GM12878 (cell line): ENCODE measurements at regions not wholly inside any gene's neighbourhood (a gene's known extent, or its start where the extent isn't known, plus 50 kb on each side); places are given as distances from the start of the nearest gene placed in this dataset.

Experiments
- EGR1 ChIP-seq, 2 experiments: IDR thresholded peaks; 1 replicate in 1 of 2; 2 replicates in 1 of 2; pipeline ENCODE4 v1.6.1; 2011 to 2012; ENCODE audit warnings: low read depth in 2 of 2, low read length in 2 of 2, borderline replicate concordance in 1 of 2, mild to moderate bottlenecking in 1 of 2, moderate library complexity in 1 of 2
- NRF1 ChIP-seq: conservative IDR thresholded peaks from 2 replicates; pipeline ENCODE4 v1.6.1; 2011; ENCODE audit warnings: mild to moderate bottlenecking, low read depth, low read length, improper control_type of control experiment
- POLR2A ChIP-seq: IDR thresholded peaks from 2 replicates; pipeline ENCODE4 v1.6.1; 2011; ENCODE audit warnings: low read depth, mild to moderate bottlenecking, low read length
- POLR2AphosphoS5 ChIP-seq: IDR thresholded peaks from 2 replicates; pipeline ENCODE4 v1.6.1; 2011; ENCODE audit warnings: mild to moderate bottlenecking, low read length, inconsistent platforms
- RAD21 ChIP-seq: IDR thresholded peaks from 2 replicates; pipeline ENCODE4 v1.6.1; 2011; ENCODE audit warnings: mild to moderate bottlenecking, low read depth, low read length, moderate library complexity; ENCODE audit not compliant: insufficient read depth
- SIX5 ChIP-seq: IDR thresholded peaks from 2 replicates; pipeline ENCODE4 v1.6.1; 2011; ENCODE audit warnings: mild to moderate bottlenecking, low read depth, low read length, moderate library complexity; ENCODE audit not compliant: severe bottlenecking
- TCF7 ChIP-seq: IDR thresholded peaks from 2 replicates; pipeline ENCODE4 v1.6.1; 2014; ENCODE audit warnings: antibody characterized with exemption, borderline replicate concordance
- TF ChIP-seq, protein P1 (sequence below): fragments of 450-650 bp; IDR thresholded peaks from 2 replicates; pipeline ENCODE4 v1.6.1; 2016; ENCODE audit warnings: mild to moderate bottlenecking
- TF ChIP-seq, protein P2 (sequence below): IDR thresholded peaks from 2 replicates; pipeline ENCODE4 v1.6.1; 2011; ENCODE audit warnings: low read depth, mild to moderate bottlenecking, low read length, moderate library complexity, borderline replicate concordance; ENCODE audit errors: extremely low read depth
- TF ChIP-seq, protein P3 (sequence below), 3 experiments: IDR thresholded peaks in 2 of 3; conservative IDR thresholded peaks in 1 of 3; 2 replicates each; pipeline ENCODE4 v1.5.1; 2011; ENCODE audit warnings: low read depth in 3 of 3, low read length in 3 of 3, mild to moderate bottlenecking in 3 of 3, control low read depth in 2 of 3, moderate library complexity in 2 of 3, inconsistent platforms in 1 of 3, mixed read lengths in 1 of 3; ENCODE audit not compliant: control insufficient read depth in 2 of 3, insufficient read depth in 1 of 3; ENCODE audit errors: extremely low read depth in 1 of 3
- TF ChIP-seq, protein P4 (sequence below): fragments of 450-650 bp; IDR thresholded peaks from 2 replicates; pipeline ENCODE4 v1.6.1; 2017; ENCODE audit warnings: mild to moderate bottlenecking, moderate library complexity

DNA sequence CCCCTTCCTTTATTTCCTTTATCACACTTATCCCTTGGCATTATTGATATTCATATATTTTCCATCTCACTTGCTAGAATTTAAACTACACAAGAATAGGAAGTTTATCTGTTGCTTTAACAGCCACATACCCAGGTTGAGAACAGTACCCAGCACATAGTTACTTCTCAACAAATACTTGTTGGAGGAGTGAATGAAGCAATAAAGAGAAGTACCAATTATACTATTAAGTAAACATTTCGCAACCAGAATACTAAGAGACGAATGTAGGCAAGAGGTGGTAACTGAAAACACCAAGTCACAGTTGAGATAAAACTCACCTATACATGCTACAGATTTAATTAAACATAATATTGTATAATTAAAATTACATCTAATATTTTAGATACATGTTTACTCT, 110.9 kb downstream of the FSCB start:
- no peak for TF ChIP-seq NRF1
- TF ChIP-seq, protein P1, sequence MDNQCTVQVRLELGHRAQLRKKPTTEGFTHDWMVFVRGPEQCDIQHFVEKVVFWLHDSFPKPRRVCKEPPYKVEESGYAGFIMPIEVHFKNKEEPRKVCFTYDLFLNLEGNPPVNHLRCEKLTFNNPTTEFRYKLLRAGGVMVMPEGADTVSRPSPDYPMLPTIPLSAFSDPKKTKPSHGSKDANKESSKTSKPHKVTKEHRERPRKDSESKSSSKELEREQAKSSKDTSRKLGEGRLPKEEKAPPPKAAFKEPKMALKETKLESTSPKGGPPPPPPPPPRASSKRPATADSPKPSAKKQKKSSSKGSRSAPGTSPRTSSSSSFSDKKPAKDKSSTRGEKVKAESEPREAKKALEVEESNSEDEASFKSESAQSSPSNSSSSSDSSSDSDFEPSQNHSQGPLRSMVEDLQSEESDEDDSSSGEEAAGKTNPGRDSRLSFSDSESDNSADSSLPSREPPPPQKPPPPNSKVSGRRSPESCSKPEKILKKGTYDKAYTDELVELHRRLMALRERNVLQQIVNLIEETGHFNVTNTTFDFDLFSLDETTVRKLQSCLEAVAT, result no peak
- no peak for TF ChIP-seq POLR2AphosphoS5
- TF ChIP-seq, protein P2, sequence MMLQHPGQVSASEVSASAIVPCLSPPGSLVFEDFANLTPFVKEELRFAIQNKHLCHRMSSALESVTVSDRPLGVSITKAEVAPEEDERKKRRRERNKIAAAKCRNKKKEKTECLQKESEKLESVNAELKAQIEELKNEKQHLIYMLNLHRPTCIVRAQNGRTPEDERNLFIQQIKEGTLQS, result no peak
- TF ChIP-seq, protein P3, sequence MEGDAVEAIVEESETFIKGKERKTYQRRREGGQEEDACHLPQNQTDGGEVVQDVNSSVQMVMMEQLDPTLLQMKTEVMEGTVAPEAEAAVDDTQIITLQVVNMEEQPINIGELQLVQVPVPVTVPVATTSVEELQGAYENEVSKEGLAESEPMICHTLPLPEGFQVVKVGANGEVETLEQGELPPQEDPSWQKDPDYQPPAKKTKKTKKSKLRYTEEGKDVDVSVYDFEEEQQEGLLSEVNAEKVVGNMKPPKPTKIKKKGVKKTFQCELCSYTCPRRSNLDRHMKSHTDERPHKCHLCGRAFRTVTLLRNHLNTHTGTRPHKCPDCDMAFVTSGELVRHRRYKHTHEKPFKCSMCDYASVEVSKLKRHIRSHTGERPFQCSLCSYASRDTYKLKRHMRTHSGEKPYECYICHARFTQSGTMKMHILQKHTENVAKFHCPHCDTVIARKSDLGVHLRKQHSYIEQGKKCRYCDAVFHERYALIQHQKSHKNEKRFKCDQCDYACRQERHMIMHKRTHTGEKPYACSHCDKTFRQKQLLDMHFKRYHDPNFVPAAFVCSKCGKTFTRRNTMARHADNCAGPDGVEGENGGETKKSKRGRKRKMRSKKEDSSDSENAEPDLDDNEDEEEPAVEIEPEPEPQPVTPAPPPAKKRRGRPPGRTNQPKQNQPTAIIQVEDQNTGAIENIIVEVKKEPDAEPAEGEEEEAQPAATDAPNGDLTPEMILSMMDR (IDR thresholded peaks at IDR 0.05 in 2 of 3, conservative IDR thresholded peaks at IDR 0.05 in 1 of 3; ENCODE audit: control insufficient read depth in 2 of 3, extremely low read depth in 1 of 3, insufficient read depth in 1 of 3, low read depth in 3 of 3, low read length in 3 of 3), result no peak
- no peak for TF ChIP-seq POLR2A
- TF ChIP-seq EGR1 (IDR thresholded peaks at IDR 0.05; ENCODE audit: borderline replicate concordance in 1 of 2, low read depth in 2 of 2, low read length in 2 of 2), result no peak
- TF ChIP-seq, protein P4, sequence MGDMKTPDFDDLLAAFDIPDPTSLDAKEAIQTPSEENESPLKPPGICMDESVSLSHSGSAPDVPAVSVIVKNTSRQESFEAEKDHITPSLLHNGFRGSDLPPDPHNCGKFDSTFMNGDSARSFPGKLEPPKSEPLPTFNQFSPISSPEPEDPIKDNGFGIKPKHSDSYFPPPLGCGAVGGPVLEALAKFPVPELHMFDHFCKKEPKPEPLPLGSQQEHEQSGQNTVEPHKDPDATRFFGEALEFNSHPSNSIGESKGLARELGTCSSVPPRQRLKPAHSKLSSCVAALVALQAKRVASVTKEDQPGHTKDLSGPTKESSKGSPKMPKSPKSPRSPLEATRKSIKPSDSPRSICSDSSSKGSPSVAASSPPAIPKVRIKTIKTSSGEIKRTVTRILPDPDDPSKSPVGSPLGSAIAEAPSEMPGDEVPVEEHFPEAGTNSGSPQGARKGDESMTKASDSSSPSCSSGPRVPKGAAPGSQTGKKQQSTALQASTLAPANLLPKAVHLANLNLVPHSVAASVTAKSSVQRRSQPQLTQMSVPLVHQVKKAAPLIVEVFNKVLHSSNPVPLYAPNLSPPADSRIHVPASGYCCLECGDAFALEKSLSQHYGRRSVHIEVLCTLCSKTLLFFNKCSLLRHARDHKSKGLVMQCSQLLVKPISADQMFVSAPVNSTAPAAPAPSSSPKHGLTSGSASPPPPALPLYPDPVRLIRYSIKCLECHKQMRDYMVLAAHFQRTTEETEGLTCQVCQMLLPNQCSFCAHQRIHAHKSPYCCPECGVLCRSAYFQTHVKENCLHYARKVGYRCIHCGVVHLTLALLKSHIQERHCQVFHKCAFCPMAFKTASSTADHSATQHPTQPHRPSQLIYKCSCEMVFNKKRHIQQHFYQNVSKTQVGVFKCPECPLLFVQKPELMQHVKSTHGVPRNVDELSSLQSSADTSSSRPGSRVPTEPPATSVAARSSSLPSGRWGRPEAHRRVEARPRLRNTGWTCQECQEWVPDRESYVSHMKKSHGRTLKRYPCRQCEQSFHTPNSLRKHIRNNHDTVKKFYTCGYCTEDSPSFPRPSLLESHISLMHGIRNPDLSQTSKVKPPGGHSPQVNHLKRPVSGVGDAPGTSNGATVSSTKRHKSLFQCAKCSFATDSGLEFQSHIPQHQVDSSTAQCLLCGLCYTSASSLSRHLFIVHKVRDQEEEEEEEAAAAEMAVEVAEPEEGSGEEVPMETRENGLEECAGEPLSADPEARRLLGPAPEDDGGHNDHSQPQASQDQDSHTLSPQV, result no peak
- no peak for TF ChIP-seq TCF7
- no peak for TF ChIP-seq RAD21
- no peak for TF ChIP-seq SIX5
